ENCODE measurements at regions not wholly inside any gene's neighbourhood (a gene's known extent, or its start where the extent isn't known, plus 50 kb on each side); places are given as distances from the start of the nearest gene placed in this dataset.

- no peak for DNase-seq
- H3K27ac ChIP-seq: no peak overlapping the region
- no peak overlapping the region for H3K4me3 ChIP-seq
- intact Hi-C loops (cut with DNase I): no loop called here
- WGBS, 2 donors: 86 to 88% methylated on average over 5 to 8 of the region's 8 CpGs
- H3K4me1 ChIP-seq: peaks cover 12 to 22% (median 17%) of the 10 kb centered on the region in 3 donors
- no peaks in the 10 kb centered on the region for H3K36me3 ChIP-seq
- TF ChIP-seq POLR2A (IDR thresholded peaks at IDR 0.05): no peak
- TF ChIP-seq, protein P1, sequence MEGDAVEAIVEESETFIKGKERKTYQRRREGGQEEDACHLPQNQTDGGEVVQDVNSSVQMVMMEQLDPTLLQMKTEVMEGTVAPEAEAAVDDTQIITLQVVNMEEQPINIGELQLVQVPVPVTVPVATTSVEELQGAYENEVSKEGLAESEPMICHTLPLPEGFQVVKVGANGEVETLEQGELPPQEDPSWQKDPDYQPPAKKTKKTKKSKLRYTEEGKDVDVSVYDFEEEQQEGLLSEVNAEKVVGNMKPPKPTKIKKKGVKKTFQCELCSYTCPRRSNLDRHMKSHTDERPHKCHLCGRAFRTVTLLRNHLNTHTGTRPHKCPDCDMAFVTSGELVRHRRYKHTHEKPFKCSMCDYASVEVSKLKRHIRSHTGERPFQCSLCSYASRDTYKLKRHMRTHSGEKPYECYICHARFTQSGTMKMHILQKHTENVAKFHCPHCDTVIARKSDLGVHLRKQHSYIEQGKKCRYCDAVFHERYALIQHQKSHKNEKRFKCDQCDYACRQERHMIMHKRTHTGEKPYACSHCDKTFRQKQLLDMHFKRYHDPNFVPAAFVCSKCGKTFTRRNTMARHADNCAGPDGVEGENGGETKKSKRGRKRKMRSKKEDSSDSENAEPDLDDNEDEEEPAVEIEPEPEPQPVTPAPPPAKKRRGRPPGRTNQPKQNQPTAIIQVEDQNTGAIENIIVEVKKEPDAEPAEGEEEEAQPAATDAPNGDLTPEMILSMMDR (IDR thresholded peaks at IDR 0.05): no peak
- H3K27me3 ChIP-seq: peaks cover 0 to 6% (median 0%) of the 10 kb centered on the region in 4 donors
- no peaks in the 10 kb centered on the region for H3K9me3 ChIP-seq
These were observed 76.7 kb upstream of the PKDCC start for GRCh38 chr2:41970988-41971660.

DNA sequence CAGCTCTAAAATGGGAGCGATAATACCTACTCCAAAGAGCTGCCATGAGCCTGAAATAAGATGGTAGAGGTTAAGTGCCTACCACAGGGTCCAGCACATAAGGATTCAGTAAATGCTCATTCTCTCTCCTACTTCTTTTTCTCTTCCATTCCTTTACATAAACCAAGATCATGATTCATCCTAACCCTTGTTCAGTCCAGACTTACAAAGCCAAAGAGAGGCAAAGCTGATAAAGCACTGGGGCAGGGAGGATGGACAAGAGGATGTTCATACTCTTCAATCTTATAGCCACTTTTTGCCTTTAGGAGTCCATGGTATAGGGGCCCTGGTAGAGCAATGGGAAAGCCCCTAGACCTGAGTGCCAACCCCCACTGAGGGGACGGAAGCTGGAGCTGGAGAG, 75.6 kb upstream of the PKDCC start:
- no peak for DNase-seq
- WGBS, 2 donors: 89 to 97% methylated on average over 2 of the region's 2 CpGs
- H3K36me3 ChIP-seq: no peaks in the 10 kb centered on the region
- no peaks in the 10 kb centered on the region for H3K9me3 ChIP-seq
- peaks cover 4 to 11% (median 6%) of the 10 kb centered on the region in 3 donors for H3K4me1 ChIP-seq
- TF ChIP-seq POLR2A (IDR thresholded peaks at IDR 0.05): no peak
- TF ChIP-seq, protein P1 (IDR thresholded peaks at IDR 0.05): no peak
- H3K27me3 ChIP-seq: no peaks in the 10 kb centered on the region
- no peak overlapping the region for H3K27ac ChIP-seq
- no peak overlapping the region for H3K4me3 ChIP-seq
- intact Hi-C loops (cut with DNase I): no loop called here

GRCh38 chr2:41972819-41973218, 75.0 kb upstream of the PKDCC start:
- Histone ChIP-seq H3K4me1 (peaks cover 0 to 5% (median 0%) of the 10 kb centered on the region in 3 donors), H3K36me3 (no peaks in the 10 kb centered on the region), H3K27ac (no peak overlapping the region), H3K4me3 (no peak overlapping the region), H3K9me3 (no peaks in the 10 kb centered on the region), H3K27me3 (no peaks in the 10 kb centered on the region)
- TF ChIP-seq, protein P1 (IDR thresholded peaks at IDR 0.05): no peak
- no peak for TF ChIP-seq POLR2A (IDR thresholded peaks at IDR 0.05)
- intact Hi-C loops (cut with DNase I): no loop called here
- no peak for DNase-seq
- WGBS, 2 donors: 76 to 89% methylated on average over 5 to 8 of the region's 8 CpGs

GRCh38 chr2:41973871-41974270, 74.0 kb upstream of the PKDCC start:
- WGBS, 2 donors: 86 to 100% methylated on average over 1 to 4 of the region's 4 CpGs

GRCh38 chr2:41981417-41981816, 66.4 kb upstream of the PKDCC start:
- Histone ChIP-seq H3K4me1 (no peaks in the 10 kb centered on the region), H3K27ac (no peak overlapping the region), H3K4me3 (no peak overlapping the region), H3K36me3 (no peaks in the 10 kb centered on the region), H3K9me3 (no peaks in the 10 kb centered on the region), H3K27me3 (no peaks in the 10 kb centered on the region)
- no peak for DNase-seq
- 39 to 46% methylated on average over 1 of the region's 1 CpG for whole genome bisulfite sequencing, 2 donors
- TF ChIP-seq, protein P1 (IDR thresholded peaks at IDR 0.05): no peak
- TF ChIP-seq POLR2A (IDR thresholded peaks at IDR 0.05): no peak
- intact Hi-C loops (cut with DNase I): no loop called here

More at GRCh38 chr2:41973871-41974270, 74.0 kb upstream of the PKDCC start:
- Histone ChIP-seq H3K4me1 (no peaks in the 10 kb centered on the region), H3K27me3 (no peaks in the 10 kb centered on the region), H3K4me3 (no peak overlapping the region), H3K27ac (no peak overlapping the region), H3K9me3 (no peaks in the 10 kb centered on the region), H3K36me3 (no peaks in the 10 kb centered on the region)
- intact Hi-C loops (cut with DNase I): no loop called here
- TF ChIP-seq POLR2A (IDR thresholded peaks at IDR 0.05): no peak
- TF ChIP-seq, protein P1 (IDR thresholded peaks at IDR 0.05): no peak
- no peak for DNase-seq

All from esophagus squamous epithelium (tissue), 5 donors.